Endothelial cell of umbilical vein (primary cell): ENCODE measurements at regions not wholly inside any gene's neighbourhood (a gene's known extent, or its start where the extent isn't known, plus 50 kb on each side); places are given as distances from the start of the nearest gene placed in this dataset.

Experiments
- BruUV-seq: library from RNA; stranded (reverse); fragments of 400-500 nt; replicated peaks from 2 replicates; lab custom pipeline; 2021; lab: Mats Ljungman, UMichigan
- CTCF ChIA-PET: fragments of 300-600, 350-600 bp; sonication (Branson Sonifier 250); formaldehyde crosslinking; loops from one replicate; lab custom pipeline; 2021; ENCODE audit warnings: antibody characterized with exemption, inconsistent platforms; lab: Charles Lee
- POLR2A ChIA-PET: fragments of 300-600, 350-600 bp; sonication (Branson Sonifier 250); formaldehyde crosslinking; loops from one replicate; lab custom pipeline; 2021; ENCODE audit warnings: antibody characterized with exemption, inconsistent platforms; lab: Charles Lee
- DNase-seq: peaks from one replicate; pipeline ENCODE4 v3.0.0-alpha.2; 2011; ENCODE audit warnings: low read depth, low spot score
- FAIRE-seq: peaks from 2 replicates; lab custom pipeline; 2011; peaks lifted over from hg19 to GRCh38; lab: Jason Lieb, UNC
- H2AFZ ChIP-seq: 2 replicates; pipeline ENCODE4 v1.6.0; 2012; ENCODE audit warnings: low read depth, low read length, control low read depth, inconsistent platforms
- H3K27ac ChIP-seq: 2 replicates; pipeline ENCODE4 v1.5.1; 2011; ENCODE audit warnings: low read depth, mild to moderate bottlenecking, control low read depth, low read length, moderate library complexity; ENCODE audit not compliant: insufficient read depth
- H3K27me3 ChIP-seq, 2 experiments: 2 replicates each; pipeline versions ENCODE4 v1.6.0 to v1.6.1; 2011; ENCODE audit warnings: low read length in 2 of 2, mixed read lengths in 1 of 2; ENCODE audit not compliant: control insufficient read depth in 2 of 2, insufficient read depth in 2 of 2
- H3K36me3 ChIP-seq, 2 experiments: 2 replicates in 1 of 2; 3 replicates in 1 of 2; pipeline ENCODE4 v1.5.1; 2011; ENCODE audit warnings: low read length in 2 of 2, mild to moderate bottlenecking in 1 of 2, moderate library complexity in 1 of 2; ENCODE audit not compliant: control insufficient read depth in 2 of 2, insufficient read depth in 2 of 2; ENCODE audit errors: extremely low read depth in 1 of 2
- H3K4me1 ChIP-seq: 3 replicates; pipeline ENCODE4 v1.5.1; 2011; ENCODE audit warnings: mild to moderate bottlenecking, low read length; ENCODE audit not compliant: control insufficient read depth, insufficient read depth; ENCODE audit errors: extremely low read depth
- H3K4me2 ChIP-seq: 2 replicates; pipeline ENCODE4 v1.6.1; 2011; ENCODE audit warnings: low read length, control low read depth, mixed read lengths; ENCODE audit not compliant: insufficient read depth
- H3K4me3 ChIP-seq, 3 experiments: fragments of 200-600 bp in 1 of 3; sonication (generic), shearing (Covaris generic) in 1 of 3; replicated peaks in 1 of 3; 2 replicates each; pipeline ENCODE4 v1.5.1; 2011 to 2016; ENCODE audit warnings: control low read depth in 3 of 3, low read length in 3 of 3, mild to moderate bottlenecking in 2 of 3, inconsistent platforms in 1 of 3, low read depth in 1 of 3, moderate library complexity in 1 of 3; ENCODE audit not compliant: insufficient read depth in 1 of 3
- H3K79me2 ChIP-seq: 2 replicates; pipeline ENCODE4 v1.6.0; 2012; ENCODE audit warnings: low read length, inconsistent platforms; ENCODE audit not compliant: control insufficient read depth, insufficient read depth
- H3K9ac ChIP-seq: replicated peaks from 2 replicates; pipeline ENCODE3; 2011; ENCODE audit warnings: low read length, control low read depth; ENCODE audit not compliant: insufficient read depth; ENCODE audit errors: extremely low read depth
- H3K9me1 ChIP-seq: replicated peaks from 3 replicates; pipeline ENCODE4 v1.6.0; 2011; ENCODE audit warnings: mild to moderate bottlenecking, low read length; ENCODE audit not compliant: control insufficient read depth, insufficient read depth; ENCODE audit errors: extremely low read depth
- H3K9me3 ChIP-seq: replicated peaks from 2 replicates; pipeline ENCODE4 v1.5.1; 2012; ENCODE audit warnings: low read length, inconsistent platforms; ENCODE audit not compliant: control insufficient read depth, insufficient read depth
- H4K20me1 ChIP-seq: replicated peaks from 2 replicates; pipeline ENCODE3; 2011; ENCODE audit warnings: mild to moderate bottlenecking, low read length; ENCODE audit not compliant: control insufficient read depth, insufficient read depth; ENCODE audit errors: extremely low read depth
- CTCF ChIP-seq, 2 donors: IDR thresholded peaks; 1 replicate in 1 of 2; 2 replicates in 1 of 2; pipeline ENCODE4 v1.5.1; 2011; ENCODE audit warnings: low read length in 2 of 2, mild to moderate bottlenecking in 2 of 2, moderate library complexity in 2 of 2, control low read depth in 1 of 2, inconsistent platforms in 1 of 2, low read depth in 1 of 2; ENCODE audit not compliant: insufficient read depth in 1 of 2; ENCODE audit errors: extremely low read depth in 1 of 2
- EZH2 ChIP-seq: IDR thresholded peaks from 2 replicates; pipeline ENCODE4 v1.6.1; 2012; ENCODE audit warnings: borderline replicate concordance, low read depth, mild to moderate bottlenecking, moderate library complexity, low read length, inconsistent platforms; ENCODE audit not compliant: severe bottlenecking
- FOS ChIP-seq: IDR thresholded peaks from 2 replicates; pipeline ENCODE4 v1.6.1; 2011; ENCODE audit warnings: mild to moderate bottlenecking, low read length, moderate library complexity, borderline replicate concordance; ENCODE audit not compliant: insufficient read depth
- GATA2 ChIP-seq: IDR thresholded peaks from 2 replicates; pipeline ENCODE4 v1.7.0; 2011; ENCODE audit warnings: low read depth, mild to moderate bottlenecking, moderate library complexity, mixed read lengths, low read length; ENCODE audit not compliant: insufficient read length, insufficient read depth
- JUN ChIP-seq: IDR thresholded peaks from 2 replicates; pipeline ENCODE4 v1.6.1; 2011; ENCODE audit warnings: borderline replicate concordance, low read depth; ENCODE audit not compliant: insufficient read length, insufficient read depth
- MYC ChIP-seq: IDR thresholded peaks from one replicate; pipeline ENCODE4 v1.6.1; 2011; ENCODE audit warnings: mild to moderate bottlenecking, low read depth, low read length
- POLR2A ChIP-seq: IDR thresholded peaks from 2 replicates; pipeline ENCODE4 v1.6.1; 2012; ENCODE audit warnings: low read depth, mild to moderate bottlenecking, control low read depth, low read length
- POLR2AphosphoS5 ChIP-seq: IDR thresholded peaks from 2 replicates; pipeline ENCODE4 v1.6.1; 2012; ENCODE audit warnings: low read depth, mild to moderate bottlenecking, control low read depth, low read length, moderate library complexity; ENCODE audit not compliant: insufficient read depth
- dilution Hi-C: fragments of 300-500 bp; cut with MboI; formaldehyde crosslinking; loops from one replicate; pipeline ENCODE4 v1.15.0; 2019; ENCODE audit warnings: low sequenced_read_pairs; ENCODE audit not compliant: extremely low pct_ligation_motif_present
- intact Hi-C: fragments of 100-400 bp; cut with micrococcal nuclease; formaldehyde crosslinking; loops from one replicate; pipeline ENCODE4 v1.10.0; 2022
- TF ChIP-seq, protein P1 (sequence below): IDR thresholded peaks from 2 replicates; pipeline ENCODE4 v1.6.1; 2011; ENCODE audit not compliant: insufficient read depth, insufficient read length

GRCh38 chr3:48084170-48084569 is 68.0 kb upstream of the MAP4 start:
- dilution Hi-C loops (no loop called here), intact Hi-C loops (no loop called here)
- no peak overlapping the region for H3K4me2 ChIP-seq
- TF ChIP-seq, protein P1, sequence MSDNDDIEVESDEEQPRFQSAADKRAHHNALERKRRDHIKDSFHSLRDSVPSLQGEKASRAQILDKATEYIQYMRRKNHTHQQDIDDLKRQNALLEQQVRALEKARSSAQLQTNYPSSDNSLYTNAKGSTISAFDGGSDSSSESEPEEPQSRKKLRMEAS, result no peak
- no peak for TF ChIP-seq JUN
- TF ChIP-seq GATA2, result no peak
- no peak for TF ChIP-seq MYC
- no peak for TF ChIP-seq CTCF (IDR thresholded peaks at IDR 0.05; ENCODE audit: extremely low read depth in 1 of 2, insufficient read depth in 1 of 2, low read depth in 1 of 2, low read length in 2 of 2)
- TF ChIP-seq POLR2AphosphoS5, result no peak
- TF ChIP-seq EZH2, result no peak
- TF ChIP-seq POLR2A, result no peak
- TF ChIP-seq FOS, result no peak
- H3K4me1 ChIP-seq, result peaks cover 18% of the 10 kb centered on the region
- no peaks in the 10 kb centered on the region for H3K9me1 ChIP-seq
- H3K4me3 ChIP-seq, result no peak overlapping the region
- peaks cover 5% of the 10 kb centered on the region for H4K20me1 ChIP-seq
- POLR2A ChIA-PET, result interaction anchor here (0.7 kb wide), 3 partner anchors 46 to 203 kb away, joined by 3 to 6 read pairs (median 5); no protein-coding TSS in a partner anchor
- BruUV-seq, result no TSS peak
- no peak overlapping the region for H2AFZ ChIP-seq
- H3K79me2 ChIP-seq, result peaks cover 94% of the 10 kb centered on the region
- H3K9ac ChIP-seq, result no peak overlapping the region
- no peak overlapping the region for H3K27ac ChIP-seq
- FAIRE-seq (no peak), DNase-seq (no peak)
- H3K9me3 ChIP-seq, result no peaks in the 10 kb centered on the region
- peaks cover 0 to 3% of the 10 kb centered on the region in 2 experiments for H3K36me3 ChIP-seq
- no peaks in the 10 kb centered on the region for H3K27me3 ChIP-seq
- CTCF ChIA-PET, result interaction anchor here (0.6 to 1.8 kb wide), 5 partner anchors 14 to 906 kb away, joined by 3 to 15 read pairs (median 3); partner anchors contain the start of gene P4HTM
